ENCODE measurements at regions not wholly inside any gene's neighbourhood (a gene's known extent, or its start where the extent isn't known, plus 50 kb on each side); places are given as distances from the start of the nearest gene placed in this dataset.

- TF ChIP-seq CTCF (IDR thresholded peaks at IDR 0.05) = no peak
- no peak for TF ChIP-seq POLR2AphosphoS5 (IDR thresholded peaks at IDR 0.05; ENCODE audit: low read depth, low read length)
- no peak for TF ChIP-seq REST (IDR thresholded peaks at IDR 0.05; ENCODE audit: insufficient read depth in 1 of 2, low read depth in 2 of 2, low read length in 1 of 2)
Measured at GRCh38 chr1:208868554-208868953, 624.4 kb upstream of the PLXNA2 start.
